Brain microvascular endothelial cell (primary cell): ENCODE measurements at regions not wholly inside any gene's neighbourhood (a gene's known extent, or its start where the extent isn't known, plus 50 kb on each side); places are given as distances from the start of the nearest gene placed in this dataset.

Source experiments
- DNase-seq: peaks from one replicate; pipeline ENCODE4 v3.0.0-alpha.2; 2020
- H3K27ac ChIP-seq: fragments of 250-450 bp; sonication (Bioruptor Pico); 2 replicates; pipeline ENCODE4 v1.5.1; 2020; ENCODE audit warnings: mild to moderate bottlenecking, moderate library complexity
- H3K27me3 ChIP-seq: fragments of 250-450 bp; sonication (Bioruptor Pico); replicated peaks from 2 replicates; pipeline ENCODE4 v1.5.1; 2020; ENCODE audit warnings: mild to moderate bottlenecking
- H3K36me3 ChIP-seq: fragments of 250-450 bp; sonication (Bioruptor Pico); replicated peaks from 2 replicates; pipeline ENCODE4 v1.5.1; 2020; ENCODE audit warnings: mild to moderate bottlenecking
- H3K4me3 ChIP-seq: 2 replicates; pipeline ENCODE4 v1.5.1; 2011; ENCODE audit warnings: low read depth, mild to moderate bottlenecking, control low read depth, low read length, moderate library complexity
- in situ Hi-C: cut with HindIII; loops from 2 replicates; pipeline ENCODE4 v1.10.0; 2017; ENCODE audit warnings: low sequenced_read_pairs, low pct_ligation_motif_present
- TF ChIP-seq, protein P1 (sequence below): IDR thresholded peaks from 2 replicates; pipeline ENCODE4 v1.5.1; 2011; ENCODE audit warnings: low read depth, mild to moderate bottlenecking, moderate library complexity, low read length, control low read depth, inconsistent platforms; ENCODE audit errors: missing control alignments

DNA sequence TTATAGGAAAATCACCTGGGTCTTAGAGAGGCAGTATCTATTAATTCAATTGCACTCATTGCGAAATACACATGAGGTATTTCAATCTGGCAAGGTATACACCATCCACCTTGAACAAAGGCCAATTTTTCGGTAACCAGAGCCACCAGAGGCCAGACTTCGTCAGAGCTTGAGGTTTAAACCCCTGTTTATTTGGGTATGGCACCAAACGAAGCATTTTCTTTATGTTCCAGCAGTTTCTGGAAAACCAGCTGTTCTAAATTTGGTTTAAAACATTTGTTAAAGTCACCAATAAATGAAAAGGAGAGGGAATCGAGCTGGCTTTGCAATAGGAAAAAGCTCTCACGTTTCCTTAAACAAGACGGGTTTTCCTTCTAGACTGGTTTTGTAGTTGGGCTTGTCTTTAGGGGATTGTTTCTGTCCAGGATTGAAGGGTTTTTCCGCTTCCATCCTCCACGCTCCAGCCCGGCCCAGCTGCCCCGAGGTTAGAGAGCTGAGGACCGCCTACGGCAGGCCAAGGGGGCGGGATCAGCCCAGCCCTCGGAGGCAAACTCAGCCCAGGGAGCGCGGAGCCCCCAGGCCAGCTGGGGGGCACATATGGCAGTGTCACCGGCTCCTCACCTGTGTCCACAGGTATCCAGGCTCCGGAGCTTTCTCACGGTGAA is 539.4 kb upstream of the MGMT start:
- in situ Hi-C loops: no loop called here
- TF ChIP-seq, protein P1, sequence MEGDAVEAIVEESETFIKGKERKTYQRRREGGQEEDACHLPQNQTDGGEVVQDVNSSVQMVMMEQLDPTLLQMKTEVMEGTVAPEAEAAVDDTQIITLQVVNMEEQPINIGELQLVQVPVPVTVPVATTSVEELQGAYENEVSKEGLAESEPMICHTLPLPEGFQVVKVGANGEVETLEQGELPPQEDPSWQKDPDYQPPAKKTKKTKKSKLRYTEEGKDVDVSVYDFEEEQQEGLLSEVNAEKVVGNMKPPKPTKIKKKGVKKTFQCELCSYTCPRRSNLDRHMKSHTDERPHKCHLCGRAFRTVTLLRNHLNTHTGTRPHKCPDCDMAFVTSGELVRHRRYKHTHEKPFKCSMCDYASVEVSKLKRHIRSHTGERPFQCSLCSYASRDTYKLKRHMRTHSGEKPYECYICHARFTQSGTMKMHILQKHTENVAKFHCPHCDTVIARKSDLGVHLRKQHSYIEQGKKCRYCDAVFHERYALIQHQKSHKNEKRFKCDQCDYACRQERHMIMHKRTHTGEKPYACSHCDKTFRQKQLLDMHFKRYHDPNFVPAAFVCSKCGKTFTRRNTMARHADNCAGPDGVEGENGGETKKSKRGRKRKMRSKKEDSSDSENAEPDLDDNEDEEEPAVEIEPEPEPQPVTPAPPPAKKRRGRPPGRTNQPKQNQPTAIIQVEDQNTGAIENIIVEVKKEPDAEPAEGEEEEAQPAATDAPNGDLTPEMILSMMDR: no peak
- H3K36me3 ChIP-seq: no peaks in the 10 kb centered on the region
- no peaks in the 10 kb centered on the region for H3K27me3 ChIP-seq
- no peak overlapping the region for H3K4me3 ChIP-seq
- no peak for DNase-seq
- H3K27ac ChIP-seq: no peak overlapping the region

DNA sequence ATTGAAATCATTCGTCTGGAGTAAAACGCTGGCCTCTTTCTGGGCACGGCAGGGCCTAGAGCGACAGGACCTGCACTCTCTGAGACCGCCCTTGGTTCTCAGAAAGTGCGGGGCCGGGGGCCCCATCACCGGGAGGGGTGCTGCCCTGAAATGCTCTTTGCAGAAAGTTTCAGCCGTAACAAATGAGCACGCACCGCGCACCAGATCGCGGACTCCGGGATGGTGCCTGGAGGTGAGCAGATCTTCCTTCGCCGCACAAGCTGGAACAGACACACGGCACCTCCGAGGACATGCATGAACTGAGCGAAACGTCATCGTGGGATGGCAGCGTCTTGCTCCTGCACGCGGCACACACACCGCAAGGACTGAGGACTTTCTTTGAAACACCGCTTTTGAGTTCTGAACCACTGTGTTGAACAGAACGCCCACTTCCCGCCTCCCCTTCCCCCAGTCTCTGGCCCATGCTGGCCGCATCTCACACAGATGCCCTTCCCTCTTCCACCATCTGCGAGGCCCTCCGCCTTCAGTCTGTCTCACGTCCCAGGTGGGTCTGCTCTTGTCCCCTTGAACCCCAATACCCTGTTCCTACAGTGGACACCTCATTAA is 538.7 kb upstream of the MGMT start:
- TF ChIP-seq, protein P1: no peak
- Histone ChIP-seq H3K4me3 (no peak overlapping the region), H3K36me3 (no peaks in the 10 kb centered on the region), H3K27ac (no peak overlapping the region), H3K27me3 (no peaks in the 10 kb centered on the region)
- in situ Hi-C loops: no loop called here
- DNase-seq: no peak

DNA sequence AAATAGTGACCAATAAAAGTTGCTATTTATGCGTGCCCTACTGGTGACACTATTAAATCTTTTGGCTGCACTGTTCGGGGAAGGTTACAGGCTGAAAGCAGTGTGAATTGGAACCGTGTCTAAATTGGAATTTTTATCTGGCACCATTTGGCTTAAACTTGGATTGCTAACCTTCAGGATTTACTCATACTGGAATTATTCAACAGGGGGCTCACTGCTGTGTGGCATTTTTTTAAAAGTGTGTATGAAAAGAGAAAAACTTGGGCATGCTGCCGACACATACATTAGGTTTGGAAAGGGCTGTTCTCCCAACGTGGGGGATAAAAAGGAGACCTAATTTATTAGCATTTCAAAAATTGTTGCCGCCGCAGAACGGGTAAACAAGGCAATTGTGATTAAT is 537.9 kb upstream of the MGMT start:
- TF ChIP-seq, protein P1: no peak
- no peak for DNase-seq
- no peak overlapping the region for H3K4me3 ChIP-seq
- in situ Hi-C loops: no loop called here
- H3K36me3 ChIP-seq: no peaks in the 10 kb centered on the region
- H3K27me3 ChIP-seq: no peaks in the 10 kb centered on the region
- no peak overlapping the region for H3K27ac ChIP-seq

DNA sequence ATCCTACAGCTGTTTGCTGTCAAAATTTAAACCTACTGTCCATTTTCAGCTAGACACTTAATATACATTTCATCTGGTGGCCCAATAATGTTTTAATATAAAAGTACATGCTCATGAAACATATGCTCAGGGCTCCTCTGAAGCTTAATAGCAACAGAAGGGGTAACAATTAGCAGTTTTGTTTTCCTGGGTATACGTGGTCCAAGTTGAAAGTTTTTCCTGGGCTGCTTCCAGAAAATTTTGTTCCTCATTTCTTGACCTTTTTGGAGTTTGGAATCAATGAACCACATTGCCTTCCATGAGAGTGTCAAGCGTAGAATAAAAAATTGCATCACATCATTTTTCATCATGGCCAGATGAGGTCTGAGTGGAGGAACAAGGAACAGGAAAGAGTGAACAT is 537.3 kb upstream of the MGMT start:
- Histone ChIP-seq H3K27me3 (no peaks in the 10 kb centered on the region), H3K27ac (no peak overlapping the region), H3K4me3 (no peak overlapping the region), H3K36me3 (no peaks in the 10 kb centered on the region)
- in situ Hi-C loops: no loop called here
- DNase-seq: no peak
- TF ChIP-seq, protein P1: no peak

DNA sequence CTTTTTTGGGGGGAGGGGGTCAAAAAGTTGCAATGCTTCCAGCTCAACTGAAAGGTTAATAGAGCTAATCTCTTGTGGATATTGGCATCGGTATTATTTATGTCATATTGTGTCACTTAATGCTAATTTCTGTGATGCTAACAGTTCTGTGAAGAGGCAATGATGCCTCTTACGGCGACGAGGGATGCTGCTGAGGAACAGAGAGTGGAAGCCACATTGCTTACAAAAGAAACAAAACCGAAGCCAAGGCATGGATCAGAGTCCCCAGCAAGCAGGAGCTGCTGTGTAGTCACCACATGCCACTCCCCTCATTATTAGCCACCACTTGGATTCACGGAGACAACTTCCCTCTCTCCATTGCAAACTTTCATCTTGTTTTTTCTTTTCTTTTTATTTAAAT is 536.5 kb upstream of the MGMT start:
- TF ChIP-seq, protein P1: no peak
- H3K27me3 ChIP-seq: no peaks in the 10 kb centered on the region
- no peaks in the 10 kb centered on the region for H3K36me3 ChIP-seq
- in situ Hi-C loops: no loop called here
- no peak for DNase-seq
- H3K27ac ChIP-seq: no peak overlapping the region
- no peak overlapping the region for H3K4me3 ChIP-seq
